ENCODE measurements at regions not wholly inside any gene's neighbourhood (a gene's known extent, or its start where the extent isn't known, plus 50 kb on each side); places are given as distances from the start of the nearest gene placed in this dataset.

- DNase-seq (ENCODE audit: low spot score) (no peak), ATAC-seq (ENCODE audit: low FRiP score) (no peak)
- TF ChIP-seq, protein P1, sequence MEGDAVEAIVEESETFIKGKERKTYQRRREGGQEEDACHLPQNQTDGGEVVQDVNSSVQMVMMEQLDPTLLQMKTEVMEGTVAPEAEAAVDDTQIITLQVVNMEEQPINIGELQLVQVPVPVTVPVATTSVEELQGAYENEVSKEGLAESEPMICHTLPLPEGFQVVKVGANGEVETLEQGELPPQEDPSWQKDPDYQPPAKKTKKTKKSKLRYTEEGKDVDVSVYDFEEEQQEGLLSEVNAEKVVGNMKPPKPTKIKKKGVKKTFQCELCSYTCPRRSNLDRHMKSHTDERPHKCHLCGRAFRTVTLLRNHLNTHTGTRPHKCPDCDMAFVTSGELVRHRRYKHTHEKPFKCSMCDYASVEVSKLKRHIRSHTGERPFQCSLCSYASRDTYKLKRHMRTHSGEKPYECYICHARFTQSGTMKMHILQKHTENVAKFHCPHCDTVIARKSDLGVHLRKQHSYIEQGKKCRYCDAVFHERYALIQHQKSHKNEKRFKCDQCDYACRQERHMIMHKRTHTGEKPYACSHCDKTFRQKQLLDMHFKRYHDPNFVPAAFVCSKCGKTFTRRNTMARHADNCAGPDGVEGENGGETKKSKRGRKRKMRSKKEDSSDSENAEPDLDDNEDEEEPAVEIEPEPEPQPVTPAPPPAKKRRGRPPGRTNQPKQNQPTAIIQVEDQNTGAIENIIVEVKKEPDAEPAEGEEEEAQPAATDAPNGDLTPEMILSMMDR (IDR thresholded peaks at IDR 0.05): no peak
Observed at GRCh38 chr6:22101163-22101562, 195.7 kb downstream of the PRL start.

GRCh38 chr6:22102671-22103070 lies 194.2 kb downstream of the PRL start:
- TF ChIP-seq, protein P1 (IDR thresholded peaks at IDR 0.05): no peak
- ATAC-seq (ENCODE audit: low FRiP score) (no peak), DNase-seq (ENCODE audit: low spot score) (no peak)

- TF ChIP-seq, protein P1 (IDR thresholded peaks at IDR 0.05): no peak
- DNase-seq (ENCODE audit: low spot score) (no peak), ATAC-seq (ENCODE audit: low FRiP score) (no peak)
Observed at GRCh38 chr6:22106451-22106850, 190.4 kb downstream of the PRL start.

- DNase-seq (ENCODE audit: low spot score) (no peak), ATAC-seq (ENCODE audit: low FRiP score) (no peak)
- TF ChIP-seq, protein P1 (IDR thresholded peaks at IDR 0.05): no peak
Observed at GRCh38 chr6:22106961-22107360, 189.9 kb downstream of the PRL start.

- TF ChIP-seq, protein P1 (IDR thresholded peaks at IDR 0.05): no peak
- DNase-seq (ENCODE audit: low spot score) (no peak), ATAC-seq (ENCODE audit: low FRiP score) (no peak)
Observed at GRCh38 chr6:22108199-22108598, 188.6 kb downstream of the PRL start.

DNA sequence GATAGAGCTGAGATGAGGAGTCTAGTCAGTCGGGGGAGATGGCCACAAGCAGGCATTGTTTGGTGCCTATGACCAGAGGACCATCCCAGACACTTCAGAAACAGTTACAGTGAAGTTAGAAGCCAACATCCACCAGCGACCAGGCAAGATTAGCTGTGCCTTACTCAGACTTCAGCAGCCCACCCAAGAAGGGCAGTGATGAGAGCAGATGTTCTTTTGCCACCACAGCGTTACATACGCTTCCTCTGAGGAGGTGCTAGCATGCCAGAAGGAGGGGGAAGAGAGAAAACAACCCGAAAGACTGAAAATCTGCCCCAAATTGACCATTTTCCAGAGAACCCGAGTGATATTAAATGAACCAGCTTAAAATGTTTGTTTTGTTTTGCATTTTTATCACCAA lies 186.8 kb downstream of the PRL start:
- no peak for DNase-seq (ENCODE audit: low spot score)
- TF ChIP-seq, protein P1 (IDR thresholded peaks at IDR 0.05): no peak
- no peak for ATAC-seq (ENCODE audit: low FRiP score)

GRCh38 chr6:22112461-22112860 lies 184.4 kb downstream of the PRL start:
- TF ChIP-seq, protein P1 (IDR thresholded peaks at IDR 0.05): no peak
- ATAC-seq (ENCODE audit: low FRiP score) (no peak), DNase-seq (ENCODE audit: low spot score) (no peak)

Measured in omental fat pad (tissue), 3 donors.